HG02973 (cell line): ENCODE measurements at regions not wholly inside any gene's neighbourhood (a gene's known extent, or its start where the extent isn't known, plus 50 kb on each side); places are given as distances from the start of the nearest gene placed in this dataset.
"Not testable (repeated sequence)": the region's sequence is repeated elsewhere in the genome, so short reads cannot be mapped to it uniquely, and the experiment has no call there.

Experiments used
- ATAC-seq: cut with Tn5 transposase; IDR thresholded peaks from one replicate; pipeline ENCODE4 v1.9.1; 2021; ENCODE audit warnings: moderate library complexity; ENCODE audit not compliant: unreplicated experiment

DNA sequence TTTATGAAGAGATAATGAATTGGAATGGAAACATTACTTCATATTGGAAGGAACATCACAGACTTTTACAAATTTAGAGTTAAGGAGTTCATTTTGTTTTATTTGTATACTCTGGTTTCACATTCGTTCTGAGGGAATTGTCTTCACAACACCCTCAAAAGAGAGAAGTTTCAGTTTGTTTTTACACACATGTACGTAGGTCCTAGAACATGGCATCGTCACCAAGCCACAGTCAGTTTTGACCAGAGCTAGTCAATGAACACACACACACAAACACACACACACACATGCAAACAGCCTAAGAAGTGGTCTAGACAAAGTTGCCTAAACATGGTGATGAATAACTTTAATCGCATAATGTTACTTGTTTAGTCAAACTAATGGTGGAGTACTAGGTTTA, 427.9 kb upstream of the BCHE start:
- no peak for ATAC-seq

DNA sequence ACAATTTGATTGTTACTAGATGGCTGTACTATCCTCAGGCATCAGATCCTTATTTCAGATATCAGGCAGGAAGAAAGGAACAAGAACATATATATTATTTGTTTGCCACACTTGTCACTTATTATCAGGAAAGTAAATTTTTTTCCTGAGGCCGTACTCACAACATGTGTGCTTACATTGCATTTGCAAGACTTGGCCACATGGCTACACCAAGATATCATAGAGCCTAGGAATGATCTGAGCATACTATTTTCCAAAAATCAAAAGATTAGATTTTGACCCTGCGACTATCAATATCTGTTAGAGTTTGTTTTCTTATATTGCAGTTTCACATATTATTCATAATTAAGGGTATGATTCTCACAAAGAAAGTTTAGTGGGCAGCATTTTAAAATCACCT, 426.2 kb upstream of the BCHE start:
- no peak for ATAC-seq

DNA sequence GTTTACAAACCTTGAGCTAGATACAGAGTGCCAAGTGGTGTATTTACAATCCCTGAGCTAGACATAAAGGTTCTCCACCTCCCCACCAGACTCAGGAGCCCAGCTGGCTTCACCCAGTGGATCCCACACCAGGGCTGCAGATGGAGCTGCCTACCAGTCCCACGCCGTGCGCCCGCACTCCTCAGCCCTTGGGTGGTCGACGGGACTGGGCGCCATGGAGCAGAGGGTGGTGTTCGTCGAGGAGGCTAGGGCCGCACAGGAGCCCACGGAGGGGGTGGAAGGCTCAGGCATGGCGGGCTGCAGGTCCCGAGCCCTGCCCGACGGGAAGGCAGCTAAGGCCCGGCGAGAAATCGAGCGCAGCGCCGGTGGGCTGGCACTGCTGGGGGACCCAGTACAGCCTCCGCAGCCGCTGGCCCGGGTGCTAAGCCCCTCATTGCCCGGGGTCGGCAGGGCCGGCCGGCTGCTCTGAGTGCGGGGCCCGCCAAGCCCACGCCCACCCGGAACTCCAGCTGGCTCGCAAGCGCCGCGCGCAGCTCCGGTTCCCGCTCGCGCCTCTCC, 421.1 kb upstream of the BCHE start:
- not testable (repeated sequence) for ATAC-seq

DNA sequence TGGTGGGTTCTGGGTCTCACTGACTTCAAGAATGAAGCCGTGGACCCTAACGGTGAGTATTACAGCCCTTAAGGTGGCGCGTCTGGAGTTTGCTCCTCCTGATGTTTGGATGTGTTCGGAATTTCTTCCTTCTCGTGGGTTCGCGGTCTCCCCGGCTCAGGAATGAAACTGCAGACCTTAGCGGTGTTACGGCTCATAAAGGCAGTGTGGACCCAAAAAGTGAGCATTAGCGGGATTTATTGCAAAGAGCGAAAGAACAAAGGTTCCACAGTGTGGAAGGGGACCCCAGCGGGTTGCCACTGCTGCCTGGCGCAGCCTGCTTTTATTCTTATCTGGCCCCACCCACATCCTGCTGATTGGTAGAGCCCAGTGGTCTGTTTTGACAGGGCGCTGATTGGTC, 420.5 kb upstream of the BCHE start:
- no peak for ATAC-seq

DNA sequence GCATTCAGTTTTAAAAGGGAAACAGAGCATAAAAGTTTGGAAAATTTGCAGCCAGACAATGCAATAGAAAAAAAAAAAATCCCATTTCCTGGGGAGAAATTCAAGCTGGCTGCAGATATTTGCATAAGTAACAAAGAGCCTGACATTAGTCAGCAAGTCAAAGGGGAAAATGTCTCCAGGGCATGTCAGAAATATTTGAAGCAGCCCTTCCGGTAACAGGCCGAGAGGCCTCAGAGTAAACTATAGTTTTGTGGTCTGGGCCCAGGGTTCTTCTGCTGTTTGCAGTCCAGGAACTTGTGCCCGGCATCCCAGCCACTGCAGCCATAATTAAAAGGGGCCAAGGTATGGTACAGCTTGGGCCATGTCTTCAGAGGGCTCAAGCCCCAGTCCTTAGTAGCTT, 411.6 kb upstream of the BCHE start:
- ATAC-seq = no peak

DNA sequence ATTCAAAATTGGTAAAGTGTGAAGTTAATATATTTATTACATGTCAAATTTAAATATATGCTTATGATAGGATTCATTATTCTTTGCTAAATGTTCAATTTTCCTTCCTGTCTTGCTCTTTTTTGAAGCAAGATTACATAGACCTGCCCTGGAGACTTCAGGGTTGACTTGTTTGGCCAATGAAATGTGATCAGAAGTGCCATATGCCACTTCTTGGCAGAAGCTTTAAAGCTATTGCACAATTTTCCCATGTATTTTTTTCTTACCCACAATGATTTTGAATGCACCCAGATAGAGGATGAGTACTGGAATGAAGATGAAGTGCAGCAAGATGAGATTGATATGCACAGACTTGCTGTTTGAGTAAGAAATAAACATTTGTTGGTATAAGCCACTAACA, 406.3 kb upstream of the BCHE start:
- no peak for ATAC-seq

DNA sequence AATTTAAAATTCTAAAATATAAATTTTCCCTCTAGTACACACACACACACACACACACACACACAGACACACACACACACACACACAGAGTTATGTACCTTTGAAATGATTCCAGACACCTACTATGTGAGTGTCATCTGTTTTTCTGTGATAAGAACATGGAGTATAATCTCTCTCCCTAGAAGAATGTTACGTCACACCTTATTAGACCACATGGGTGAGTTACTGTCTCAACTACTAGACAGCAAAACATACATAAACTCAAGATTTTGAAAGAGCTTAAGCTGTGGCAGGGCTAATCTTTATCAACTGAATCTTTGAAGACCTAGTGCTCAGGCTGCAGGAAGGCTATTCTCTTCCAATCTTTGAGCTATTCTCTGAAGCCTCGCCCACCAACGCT, 385.9 kb upstream of the BCHE start:
- ATAC-seq = no peak

DNA sequence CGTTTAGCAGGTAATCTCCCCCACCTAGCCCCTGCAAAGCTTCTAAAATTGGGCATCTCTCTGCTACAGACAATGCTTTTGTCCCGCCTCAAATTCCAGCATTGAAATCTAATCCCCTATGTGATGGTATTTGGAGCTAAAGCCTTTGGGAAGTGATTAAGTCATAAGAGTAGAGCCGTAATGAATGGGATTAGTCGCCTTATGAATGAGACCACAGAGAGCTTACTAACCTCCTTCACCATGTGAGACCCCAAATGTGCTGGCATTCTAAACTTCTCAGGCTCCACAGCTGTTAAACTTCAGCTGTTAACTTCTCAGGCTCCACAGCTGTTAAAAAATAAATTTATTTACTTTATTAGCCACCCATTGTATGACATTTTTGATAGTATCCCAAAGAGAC, 374.2 kb upstream of the BCHE start:
- ATAC-seq = no peak

DNA sequence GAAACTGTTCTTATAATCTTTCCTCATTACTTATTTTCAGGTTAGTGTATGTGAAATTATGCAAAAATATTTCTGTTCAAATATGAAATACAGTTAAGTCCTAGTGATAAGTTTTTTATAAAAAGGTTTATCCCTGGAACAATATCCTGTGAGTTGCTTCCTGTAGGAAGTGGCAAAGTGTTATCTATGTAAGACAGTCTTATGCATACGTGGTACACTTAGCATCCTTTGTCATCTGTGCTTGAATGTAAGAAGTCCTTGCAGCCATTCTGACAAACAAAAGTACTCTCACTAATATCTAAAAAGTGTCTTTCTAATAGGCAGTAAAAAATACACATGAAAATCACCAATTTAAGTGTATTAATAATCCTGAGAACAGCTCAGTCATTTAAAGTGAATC, 372.5 kb upstream of the BCHE start:
- no peak for ATAC-seq

DNA sequence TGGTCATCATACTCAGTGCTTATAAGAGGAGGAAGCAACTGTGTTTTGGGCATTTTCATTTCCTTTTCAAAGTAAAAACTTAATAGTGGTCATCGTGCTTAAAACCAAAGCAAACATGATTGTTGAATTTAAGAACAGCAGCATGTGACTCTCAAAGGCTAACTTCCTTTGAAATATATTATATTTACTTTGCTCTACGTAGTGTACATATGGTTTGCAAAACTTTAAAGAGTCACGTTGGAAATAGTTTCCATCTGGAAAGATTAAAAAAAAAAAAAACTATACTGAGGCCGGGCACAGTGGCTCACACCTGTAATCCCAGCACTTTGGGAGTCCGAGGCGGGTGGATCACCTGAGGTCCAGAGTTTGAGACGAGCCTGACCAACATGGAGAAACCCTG, 367.9 kb upstream of the BCHE start:
- no peak for ATAC-seq

DNA sequence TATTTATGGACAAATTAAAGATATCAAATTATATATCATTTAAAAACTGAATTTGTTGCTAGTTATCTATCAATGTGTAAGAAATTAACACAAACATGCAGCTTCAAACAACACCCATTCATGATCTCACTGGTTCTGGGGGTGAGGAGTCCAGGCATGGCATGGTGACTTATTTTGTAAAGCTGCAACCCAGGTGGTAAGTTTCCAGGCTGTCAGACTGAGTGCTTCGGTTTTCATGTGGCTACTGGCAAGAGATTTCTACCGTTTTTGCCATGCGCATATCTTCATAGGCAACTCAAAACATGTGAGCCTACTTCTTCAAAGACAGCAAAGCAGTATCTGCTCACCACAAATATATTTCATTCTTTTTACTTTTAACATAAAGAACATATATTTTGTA, 364.3 kb upstream of the BCHE start:
- ATAC-seq = no peak

DNA sequence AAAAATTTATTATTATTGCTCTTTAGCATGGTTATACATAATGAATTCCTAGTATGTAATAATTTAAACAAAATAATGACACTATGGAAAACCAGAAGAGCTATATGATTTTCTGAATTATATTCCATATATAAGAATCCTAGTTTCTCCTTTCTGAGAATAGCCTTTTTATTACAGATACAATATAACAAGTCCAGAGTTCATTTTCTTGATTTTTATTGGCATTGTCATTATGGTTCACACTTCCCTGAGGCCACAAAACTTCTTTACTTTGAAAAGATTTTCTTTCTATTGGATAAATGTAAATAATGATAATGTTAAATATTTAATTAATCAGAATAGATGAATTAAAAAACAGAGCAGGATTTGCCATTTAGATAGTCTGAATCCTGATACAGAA, 362.3 kb upstream of the BCHE start:
- no peak for ATAC-seq

DNA sequence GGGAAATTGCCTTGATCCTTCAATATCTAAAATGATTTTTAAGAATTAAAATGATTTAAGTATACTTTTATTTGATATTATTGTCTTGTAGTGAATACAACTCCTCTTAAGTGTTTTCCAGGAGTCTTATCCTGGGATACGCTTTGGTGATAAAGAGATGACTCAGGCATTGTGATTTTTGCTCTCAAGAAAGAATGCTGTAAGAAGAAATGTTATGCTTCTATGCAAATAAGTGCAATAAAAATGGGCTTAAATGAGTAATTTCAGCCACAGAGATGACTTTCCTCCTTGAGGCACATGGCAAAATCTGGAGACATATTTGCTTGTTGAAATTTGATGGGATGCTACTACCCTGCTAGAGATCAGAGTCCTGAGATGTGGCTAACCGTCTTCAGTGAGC, 358.6 kb upstream of the BCHE start:
- no peak for ATAC-seq

DNA sequence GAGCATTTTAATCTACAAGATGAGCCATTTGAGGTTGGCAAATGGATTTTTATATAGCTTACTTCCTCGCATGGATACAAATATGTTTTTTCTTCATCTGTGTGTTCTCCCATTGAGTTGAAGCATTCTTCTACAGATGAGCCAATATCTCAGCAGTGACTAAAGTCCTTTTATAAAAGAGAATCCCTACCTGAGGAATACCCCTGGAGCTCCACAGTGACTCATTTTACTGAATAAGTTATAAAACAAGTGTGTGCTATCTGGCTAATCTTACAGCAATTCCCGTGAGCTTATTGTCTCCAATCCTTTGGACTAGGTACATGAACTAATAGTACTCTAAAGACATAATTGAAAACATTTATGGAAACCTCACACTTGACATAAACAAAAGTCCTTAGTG, 354.2 kb upstream of the BCHE start:
- ATAC-seq = no peak

DNA sequence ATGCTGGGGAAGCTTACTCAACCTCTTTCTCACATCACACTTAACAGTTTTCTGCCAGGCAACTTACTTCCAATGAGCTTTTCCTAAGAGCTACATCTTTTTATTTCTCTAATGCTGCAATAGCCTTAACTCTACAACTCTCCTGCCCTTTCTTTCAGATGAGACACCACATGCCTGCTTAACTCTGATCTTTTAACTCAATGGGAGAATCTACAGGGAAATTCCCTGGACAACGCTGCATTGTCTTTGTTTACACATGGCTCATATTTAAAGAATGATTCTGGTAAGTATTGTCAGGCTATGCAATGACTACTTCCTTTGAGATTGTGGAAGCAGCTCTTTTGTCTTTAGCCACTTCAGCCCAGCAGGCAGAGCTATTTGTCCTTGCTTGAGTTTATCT, 353.1 kb upstream of the BCHE start:
- ATAC-seq = no peak

DNA sequence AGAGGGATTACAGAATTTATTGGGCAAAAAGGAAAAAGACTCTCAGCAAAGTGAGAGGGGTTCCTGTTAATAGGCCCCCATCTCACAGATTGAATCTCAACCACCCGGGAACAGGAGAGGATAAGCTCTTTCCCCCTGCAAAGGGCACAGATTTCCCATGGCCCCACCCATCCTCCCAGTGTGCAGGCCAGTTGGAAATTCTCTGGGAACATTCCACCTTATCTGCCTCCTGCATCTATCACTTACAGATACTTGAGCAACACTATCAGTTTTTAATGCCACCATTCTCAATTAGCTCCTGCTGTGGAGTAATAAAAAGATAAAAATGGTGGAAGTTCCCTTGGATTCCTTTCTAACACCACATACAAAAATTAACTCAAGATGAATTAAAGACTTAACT, 350.0 kb upstream of the BCHE start:
- no peak for ATAC-seq

DNA sequence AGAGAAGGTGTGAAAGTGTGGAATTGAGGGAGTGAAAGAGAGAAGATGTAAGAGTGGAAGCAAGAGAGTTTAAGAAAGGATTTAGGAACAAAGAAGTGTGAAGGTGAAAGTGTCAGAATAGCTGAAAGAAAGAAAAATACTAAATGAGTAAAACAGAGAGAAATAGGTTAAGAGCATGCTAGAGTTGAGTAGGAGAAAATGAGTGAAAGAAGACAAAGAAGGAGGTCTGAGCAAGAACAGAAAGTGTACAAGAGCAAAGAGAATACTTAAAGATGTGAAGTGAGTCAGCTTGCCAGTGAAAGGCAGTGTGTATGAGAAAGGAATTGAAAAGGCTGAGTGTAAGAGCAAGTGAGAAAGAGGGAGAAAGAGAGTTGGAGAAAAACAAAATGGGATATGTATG, 348.8 kb upstream of the BCHE start:
- no peak for ATAC-seq

DNA sequence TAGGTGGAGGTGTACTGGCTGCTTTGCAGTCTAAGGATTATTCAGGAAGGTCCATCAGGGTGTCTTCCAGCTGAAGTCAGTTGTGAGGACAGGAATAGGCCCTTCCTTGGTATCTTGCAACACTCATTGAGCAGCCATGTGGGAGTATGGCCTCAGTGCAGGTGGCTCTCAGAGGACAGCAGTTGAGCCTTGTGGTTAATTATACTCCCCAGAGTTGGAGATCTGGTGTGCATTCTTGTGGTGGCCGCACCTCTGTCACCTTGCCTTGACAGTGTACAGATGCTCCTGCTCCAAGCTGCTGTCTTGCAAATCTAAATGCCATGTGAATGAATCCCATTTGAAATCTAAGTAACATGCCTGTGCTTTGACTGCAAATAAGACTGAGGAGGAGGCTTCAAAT, 339.9 kb upstream of the BCHE start:
- no peak for ATAC-seq

DNA sequence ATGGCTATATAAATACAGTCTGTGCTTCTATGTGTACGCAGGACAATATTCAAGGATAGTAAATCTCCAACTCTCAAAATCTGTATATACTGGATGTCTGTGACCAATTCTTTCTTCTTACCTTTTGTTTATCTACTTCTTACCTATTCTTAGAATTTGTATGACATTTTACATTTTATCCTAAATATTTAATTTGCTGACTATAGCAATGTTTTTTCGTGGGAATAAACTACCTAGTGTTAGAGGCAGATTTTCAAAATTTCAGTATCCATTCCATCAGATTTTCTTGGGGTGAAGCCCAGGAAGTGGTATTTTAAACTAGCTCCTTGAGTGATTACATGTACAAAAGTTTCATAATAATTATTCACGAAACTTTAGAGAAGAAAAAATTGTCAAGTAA, 334.5 kb upstream of the BCHE start:
- ATAC-seq = no peak

DNA sequence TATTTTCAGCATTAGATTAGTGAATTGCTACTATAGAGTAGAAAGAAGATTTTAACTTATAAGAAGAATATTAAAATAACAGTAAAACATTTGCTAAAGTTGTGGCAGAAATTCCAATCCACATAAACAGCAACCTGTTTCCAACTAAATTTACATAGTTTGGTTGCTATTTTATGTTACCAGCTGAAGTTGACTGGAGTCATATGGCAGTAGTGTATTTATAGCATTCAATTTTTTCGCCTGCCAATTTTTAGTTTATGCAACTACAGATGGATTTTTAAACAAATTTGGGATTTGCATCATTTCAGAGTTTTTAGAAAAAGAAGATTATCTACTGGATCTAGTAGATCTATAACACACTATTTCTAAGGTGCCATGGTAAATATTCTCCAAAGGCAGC, 332.5 kb upstream of the BCHE start:
- ATAC-seq = no peak

DNA sequence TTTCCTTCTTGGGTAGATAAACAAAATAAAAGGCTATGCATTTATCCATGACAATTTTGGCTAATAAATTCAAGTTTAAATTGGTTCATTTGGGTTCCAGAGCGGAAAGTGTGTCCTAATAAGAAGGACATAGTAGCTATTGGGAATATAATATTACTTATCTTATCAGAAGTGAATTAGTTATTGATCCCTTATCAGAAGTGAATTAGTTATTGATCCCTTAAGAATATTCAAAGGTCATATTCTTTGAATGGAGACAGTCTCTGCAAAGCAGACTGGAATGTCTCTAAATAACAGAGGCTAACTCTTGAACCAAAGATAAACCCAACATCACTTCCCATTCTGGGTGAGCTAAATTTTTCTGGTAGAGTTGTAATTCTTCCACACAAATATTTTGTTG, 290.7 kb upstream of the BCHE start:
- no peak for ATAC-seq

DNA sequence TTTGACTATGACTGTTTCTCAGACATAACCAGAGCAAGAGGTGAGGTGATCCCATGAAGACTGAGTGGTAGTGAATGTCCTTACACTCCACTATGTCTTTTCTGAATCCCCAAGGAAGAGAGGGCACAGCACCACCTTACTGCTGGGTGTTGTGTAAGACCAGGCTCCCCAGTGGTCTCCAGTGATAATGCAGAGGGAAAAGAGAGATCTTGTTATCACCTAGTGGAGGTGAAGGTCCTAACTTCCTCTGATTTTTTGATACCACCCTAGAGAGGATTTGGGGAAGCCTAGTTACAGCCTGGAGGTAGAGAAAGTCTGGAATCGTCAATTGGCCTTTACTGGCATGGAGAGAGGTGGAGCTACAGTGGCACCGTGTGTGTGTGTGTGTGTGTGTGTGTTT, 288.0 kb upstream of the BCHE start:
- ATAC-seq = no peak

DNA sequence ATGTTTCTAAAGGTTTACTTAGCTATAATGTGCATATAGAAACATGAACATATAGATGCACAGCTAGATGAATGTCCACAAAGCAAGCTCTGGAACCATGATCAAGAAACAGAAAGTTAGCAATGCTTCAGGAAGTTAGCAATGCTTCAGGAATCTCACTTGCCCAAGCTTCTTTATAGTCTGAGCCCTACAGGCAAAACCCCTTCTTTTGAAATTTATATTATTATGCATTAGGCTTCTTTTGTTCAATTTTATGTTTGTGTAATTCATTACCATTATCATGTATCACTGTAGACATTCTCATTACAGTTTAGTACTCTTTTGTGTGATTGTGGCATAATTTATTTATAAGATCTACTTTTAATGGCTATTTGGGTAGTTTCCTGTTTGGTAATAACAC, 286.4 kb upstream of the BCHE start:
- no peak for ATAC-seq

DNA sequence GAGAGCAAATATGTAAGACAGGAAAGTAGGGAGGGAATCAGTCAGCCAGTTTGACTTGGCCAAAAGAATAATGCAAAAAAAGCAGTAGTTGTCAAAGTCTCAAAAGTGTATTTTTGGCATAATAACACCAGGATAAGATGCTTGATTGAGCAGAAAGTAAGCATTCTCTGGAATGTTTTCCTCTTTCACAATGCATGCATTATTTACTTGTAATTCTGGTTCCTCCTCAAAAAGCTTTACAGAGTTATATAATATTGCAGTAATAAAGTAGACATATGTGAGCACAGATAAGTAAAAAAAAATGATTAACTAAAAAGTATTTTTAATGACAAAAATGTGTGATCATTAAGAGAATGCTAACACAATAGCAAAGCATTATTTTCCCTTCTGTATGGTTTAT, 285.9 kb upstream of the BCHE start:
- no peak for ATAC-seq
